ENCODE measurements at regions not wholly inside any gene's neighbourhood (a gene's known extent, or its start where the extent isn't known, plus 50 kb on each side); places are given as distances from the start of the nearest gene placed in this dataset.

DNA sequence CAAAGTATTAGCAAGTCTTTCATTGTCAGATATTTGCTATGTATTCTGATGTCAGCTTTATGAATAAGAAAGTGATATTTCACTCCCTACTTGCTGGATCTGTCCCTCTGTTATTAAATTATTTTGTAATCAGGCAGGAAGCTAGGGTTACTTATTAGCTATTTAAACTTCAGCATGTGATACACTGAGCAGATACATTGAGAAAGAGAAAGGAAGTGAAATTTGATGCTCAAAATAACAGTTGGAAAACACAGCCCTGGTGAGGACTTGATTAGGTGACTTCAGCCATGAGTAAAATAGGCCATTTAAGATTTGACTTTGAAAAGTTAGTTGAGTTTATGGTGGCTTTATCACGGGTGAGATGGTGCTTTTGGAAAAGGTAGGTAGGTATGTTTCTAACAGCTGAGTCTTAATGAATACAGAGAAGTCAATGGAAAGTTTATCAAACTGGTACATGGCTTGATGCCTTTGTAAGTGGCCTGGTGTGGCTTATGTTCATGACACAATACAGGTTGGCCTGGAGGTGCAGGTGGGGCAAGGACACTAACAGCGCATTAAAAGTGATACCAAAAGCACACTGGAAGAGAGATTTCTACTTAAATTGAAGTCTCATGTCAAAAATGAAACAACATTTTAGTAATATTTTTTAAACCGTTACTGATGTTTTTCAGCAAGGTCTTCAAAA, 321.2 kb upstream of the SPOCK3 start:
- no peaks in the 10 kb centered on the region for H3K27me3 ChIP-seq (ENCODE audit: insufficient read depth, low read length, poor library complexity, severe bottlenecking)
- no peaks in the 10 kb centered on the region for H3K79me2 ChIP-seq (ENCODE audit: insufficient read depth, low read length)
- no peaks in the 10 kb centered on the region for H4K20me1 ChIP-seq (ENCODE audit: insufficient read depth, low read length, poor library complexity, severe bottlenecking)
- H3K9ac ChIP-seq (ENCODE audit: low read depth, low read length, poor library complexity, severe bottlenecking), result no peak overlapping the region
- H3F3A ChIP-seq (ENCODE audit: low read depth), result no peaks in the 10 kb centered on the region
- no peaks in the 10 kb centered on the region for H3K36me3 ChIP-seq (ENCODE audit: insufficient read depth, low read length)
- H3K9me3 ChIP-seq (ENCODE audit: insufficient read depth, low read depth, low read length), result no peaks in the 10 kb centered on the region
- no peaks in the 10 kb centered on the region for H3K4me1 ChIP-seq (ENCODE audit: insufficient read depth, low read length, poor library complexity, severe bottlenecking)
- no peak overlapping the region for H3K4me3 ChIP-seq (ENCODE audit: low read length, poor library complexity, severe bottlenecking)
- no peak overlapping the region for H2AFZ ChIP-seq (ENCODE audit: low read length)
- H3K4me2 ChIP-seq (ENCODE audit: low read depth, low read length, poor library complexity, severe bottlenecking), result no peak overlapping the region
- TF ChIP-seq EZH2phosphoT487 (IDR thresholded peaks at IDR 0.05; ENCODE audit: borderline replicate concordance), result no peak
- TF ChIP-seq, protein P1, sequence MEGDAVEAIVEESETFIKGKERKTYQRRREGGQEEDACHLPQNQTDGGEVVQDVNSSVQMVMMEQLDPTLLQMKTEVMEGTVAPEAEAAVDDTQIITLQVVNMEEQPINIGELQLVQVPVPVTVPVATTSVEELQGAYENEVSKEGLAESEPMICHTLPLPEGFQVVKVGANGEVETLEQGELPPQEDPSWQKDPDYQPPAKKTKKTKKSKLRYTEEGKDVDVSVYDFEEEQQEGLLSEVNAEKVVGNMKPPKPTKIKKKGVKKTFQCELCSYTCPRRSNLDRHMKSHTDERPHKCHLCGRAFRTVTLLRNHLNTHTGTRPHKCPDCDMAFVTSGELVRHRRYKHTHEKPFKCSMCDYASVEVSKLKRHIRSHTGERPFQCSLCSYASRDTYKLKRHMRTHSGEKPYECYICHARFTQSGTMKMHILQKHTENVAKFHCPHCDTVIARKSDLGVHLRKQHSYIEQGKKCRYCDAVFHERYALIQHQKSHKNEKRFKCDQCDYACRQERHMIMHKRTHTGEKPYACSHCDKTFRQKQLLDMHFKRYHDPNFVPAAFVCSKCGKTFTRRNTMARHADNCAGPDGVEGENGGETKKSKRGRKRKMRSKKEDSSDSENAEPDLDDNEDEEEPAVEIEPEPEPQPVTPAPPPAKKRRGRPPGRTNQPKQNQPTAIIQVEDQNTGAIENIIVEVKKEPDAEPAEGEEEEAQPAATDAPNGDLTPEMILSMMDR (conservative IDR thresholded peaks at IDR 0.05; ENCODE audit: low read length), result no peak
- no peaks in the 10 kb centered on the region for H3K9me2 ChIP-seq (replicated peaks; ENCODE audit: low read depth, low read length)

GRCh38 chr4:167578906-167579305, 344.6 kb upstream of the SPOCK3 start:
- H3K79me2 ChIP-seq (ENCODE audit: insufficient read depth, low read length), result no peaks in the 10 kb centered on the region
- H3K9ac ChIP-seq (ENCODE audit: low read depth, low read length, poor library complexity, severe bottlenecking), result no peak overlapping the region
- 0 out of 2 replicates have a peak, but pooled peaks cover 4% of the 10 kb centered on the region for H3K9me3 ChIP-seq (ENCODE audit: insufficient read depth, low read depth, low read length)
- H3K4me2 ChIP-seq (ENCODE audit: low read depth, low read length, poor library complexity, severe bottlenecking), result no peak overlapping the region
- H3K9me2 ChIP-seq (replicated peaks; ENCODE audit: low read depth, low read length), result no peaks in the 10 kb centered on the region
- TF ChIP-seq EZH2phosphoT487 (IDR thresholded peaks at IDR 0.05; ENCODE audit: borderline replicate concordance), result no peak
- TF ChIP-seq, protein P1 (conservative IDR thresholded peaks at IDR 0.05; ENCODE audit: low read length), result no peak
- no peaks in the 10 kb centered on the region for H3F3A ChIP-seq (ENCODE audit: low read depth)
- H3K27me3 ChIP-seq (ENCODE audit: insufficient read depth, low read length, poor library complexity, severe bottlenecking), result no peaks in the 10 kb centered on the region
- no peak overlapping the region for H3K4me3 ChIP-seq (ENCODE audit: low read length, poor library complexity, severe bottlenecking)
- H3K36me3 ChIP-seq (ENCODE audit: insufficient read depth, low read length), result no peaks in the 10 kb centered on the region
- H4K20me1 ChIP-seq (ENCODE audit: insufficient read depth, low read length, poor library complexity, severe bottlenecking), result no peaks in the 10 kb centered on the region
- H3K4me1 ChIP-seq (ENCODE audit: insufficient read depth, low read length, poor library complexity, severe bottlenecking), result no peaks in the 10 kb centered on the region
- no peak overlapping the region for H2AFZ ChIP-seq (ENCODE audit: low read length)

GRCh38 chr4:167581449-167581965, 347.2 kb upstream of the SPOCK3 start:
- H3K27me3 ChIP-seq (ENCODE audit: insufficient read depth, low read length, poor library complexity, severe bottlenecking), result no peaks in the 10 kb centered on the region
- H3F3A ChIP-seq (ENCODE audit: low read depth), result no peaks in the 10 kb centered on the region
- no peaks in the 10 kb centered on the region for H3K36me3 ChIP-seq (ENCODE audit: insufficient read depth, low read length)
- H2AFZ ChIP-seq (ENCODE audit: low read length), result no peak overlapping the region
- TF ChIP-seq, protein P1 (conservative IDR thresholded peaks at IDR 0.05; ENCODE audit: low read length), result no peak
- TF ChIP-seq EZH2phosphoT487 (IDR thresholded peaks at IDR 0.05; ENCODE audit: borderline replicate concordance), result no peak
- 0 out of 2 replicates have a peak, but pooled peaks cover 4% of the 10 kb centered on the region for H3K9me3 ChIP-seq (ENCODE audit: insufficient read depth, low read depth, low read length)
- no peak overlapping the region for H3K4me3 ChIP-seq (ENCODE audit: low read length, poor library complexity, severe bottlenecking)
- no peaks in the 10 kb centered on the region for H3K4me1 ChIP-seq (ENCODE audit: insufficient read depth, low read length, poor library complexity, severe bottlenecking)
- H3K79me2 ChIP-seq (ENCODE audit: insufficient read depth, low read length), result no peaks in the 10 kb centered on the region
- no peak overlapping the region for H3K9ac ChIP-seq (ENCODE audit: low read depth, low read length, poor library complexity, severe bottlenecking)
- H3K4me2 ChIP-seq (ENCODE audit: low read depth, low read length, poor library complexity, severe bottlenecking), result no peak overlapping the region
- H3K9me2 ChIP-seq (replicated peaks; ENCODE audit: low read depth, low read length), result no peaks in the 10 kb centered on the region
- no peaks in the 10 kb centered on the region for H4K20me1 ChIP-seq (ENCODE audit: insufficient read depth, low read length, poor library complexity, severe bottlenecking)
